Naive thymus-derived CD4-positive, alpha-beta T cell (primary cell): ENCODE measurements at regions not wholly inside any gene's neighbourhood (a gene's known extent, or its start where the extent isn't known, plus 50 kb on each side); places are given as distances from the start of the nearest gene placed in this dataset.

Experiments used
- ATAC-seq: fragments of 150-1000 bp; cut with Tn5 transposase; 2 replicates; pipeline ENCODE4 v1.10.0; 2021; ENCODE audit warnings: mild to moderate bottlenecking, moderate library complexity
- CTCF ChIA-PET: fragments of 350-600 bp; sonication (Branson Sonifier 250); formaldehyde crosslinking; loops from one replicate; lab custom pipeline; 2021; ENCODE audit warnings: antibody characterized with exemption; lab: Charles Lee
- POLR2A ChIA-PET: fragments of 350-600 bp; sonication (Branson Sonifier 250); formaldehyde crosslinking; loops from one replicate; lab custom pipeline; 2021; ENCODE audit warnings: antibody characterized with exemption, inconsistent platforms; lab: Charles Lee
- DNase-seq, 9 donors: peaks; one replicate each; pipeline versions ENCODE4 v3.0.0 to v3.0.0-alpha.2; 2020 to 2022; ENCODE audit warnings: mixed read lengths in 1 of 9
- H3K27ac ChIP-seq: one replicate; pipeline ENCODE4 v1.7.0; 2013; ENCODE audit warnings: mild to moderate bottlenecking, low read depth, low read length, moderate library complexity
- H3K27me3 ChIP-seq, 2 donors: one replicate each; pipeline ENCODE4 v1.7.0; 2013; ENCODE audit warnings: low read length in 2 of 2, mild to moderate bottlenecking in 2 of 2, moderate library complexity in 2 of 2; ENCODE audit not compliant: control insufficient read depth in 2 of 2, insufficient read depth in 2 of 2
- H3K36me3 ChIP-seq, 3 experiments: 1 replicate in 2 of 3; 2 replicates in 1 of 3; pipeline ENCODE4 v1.7.0; 2013; ENCODE audit warnings: low read length in 3 of 3, mild to moderate bottlenecking in 3 of 3, moderate library complexity in 1 of 3; ENCODE audit not compliant: insufficient read depth in 3 of 3, control insufficient read depth in 2 of 3
- H3K4me1 ChIP-seq, 2 donors: one replicate each; pipeline ENCODE4 v1.7.0; 2013; ENCODE audit warnings: low read length in 2 of 2, mild to moderate bottlenecking in 2 of 2, moderate library complexity in 1 of 2; ENCODE audit not compliant: control insufficient read depth in 2 of 2, insufficient read depth in 2 of 2
- H3K4me3 ChIP-seq: 2 replicates; pipeline ENCODE4 v1.7.0; 2013; ENCODE audit warnings: mild to moderate bottlenecking, low read length
- H3K9me3 ChIP-seq, 3 experiments: 1 replicate in 2 of 3; 2 replicates in 1 of 3; pipeline ENCODE4 v1.7.0; 2013; ENCODE audit warnings: low read length in 3 of 3; ENCODE audit not compliant: control insufficient read depth in 2 of 3
- H3K27ac Mint-ChIP-seq, 9 donors: one replicate each; pipeline ENCODE4 v1.8.0; 2020 to 2022; ENCODE audit warnings: mixed read lengths in 9 of 9, mild to moderate bottlenecking in 8 of 9, moderate library complexity in 5 of 9, inconsistent platforms in 2 of 9
- H3K27me3 Mint-ChIP-seq, 5 donors: one replicate each; pipeline ENCODE4 v1.8.0; 2021 to 2022; ENCODE audit warnings: mixed read lengths in 5 of 5, mild to moderate bottlenecking in 1 of 5
- H3K36me3 Mint-ChIP-seq, 5 donors: one replicate each; pipeline ENCODE4 v1.8.0; 2020 to 2022; ENCODE audit warnings: mixed read lengths in 5 of 5, mild to moderate bottlenecking in 3 of 5, inconsistent platforms in 1 of 5
- H3K4me1 Mint-ChIP-seq, 7 donors: one replicate each; pipeline ENCODE4 v1.8.0; 2020 to 2022; ENCODE audit warnings: mixed read lengths in 7 of 7, mild to moderate bottlenecking in 3 of 7, inconsistent platforms in 1 of 7
- H3K4me3 Mint-ChIP-seq, 10 donors: one replicate each; pipeline ENCODE4 v1.8.0; 2020 to 2022; ENCODE audit warnings: mild to moderate bottlenecking in 10 of 10, mixed read lengths in 10 of 10, moderate library complexity in 6 of 10, inconsistent platforms in 2 of 10
- H3K9me3 Mint-ChIP-seq, 11 donors: one replicate each; pipeline ENCODE4 v1.8.0; 2020 to 2022; ENCODE audit warnings: mixed read lengths in 11 of 11, mild to moderate bottlenecking in 4 of 11, inconsistent platforms in 1 of 11, moderate library complexity in 1 of 11
- intact Hi-C, 2 donors: fragments of 100-400 bp; cut with micrococcal nuclease; formaldehyde crosslinking; loops; one replicate each; pipeline ENCODE4 v1.15.1; 2023

- Histone ChIP-seq H3K4me3 (no peak overlapping the region), H3K27me3 (no peaks in the 10 kb centered on the region), H3K4me1 (no peaks in the 10 kb centered on the region), H3K9me3 (no peaks in the 10 kb centered on the region), H3K27ac (no peak overlapping the region), H3K36me3 (no peaks in the 10 kb centered on the region)
- no peak for ATAC-seq
- no peak for DNase-seq
- Mint-ChIP-seq H3K4me1 (peaks cover 0 to 1% (median 0%) of the 10 kb centered on the region in 7 donors), H3K27me3 (peaks cover 0 to 13% (median 9%) of the 10 kb centered on the region in 5 donors), H3K36me3 (no peaks in the 10 kb centered on the region), H3K9me3 (peaks cover 0 to 12% (median 0%) of the 10 kb centered on the region in 11 donors), H3K27ac (no peak overlapping the region), H3K4me3 (no peak overlapping the region)
- ChIA-PET POLR2A (no interaction called here), CTCF (no interaction called here)
- intact Hi-C loops = no loop called here
These were observed 67.3 kb upstream of the BARD1 start for GRCh38 chr2:214876815-214877214.

- intact Hi-C loops = no loop called here
- ChIA-PET CTCF (no interaction called here), POLR2A (no interaction called here)
- H3K36me3 ChIP-seq = no peaks in the 10 kb centered on the region
- H3K27me3 Mint-ChIP-seq = peaks cover 0 to 9% (median 3%) of the 10 kb centered on the region in 5 donors
- H3K4me1 ChIP-seq = no peaks in the 10 kb centered on the region
- no peak overlapping the region for H3K4me3 ChIP-seq
- ATAC-seq = no peak
- H3K36me3 Mint-ChIP-seq = no peaks in the 10 kb centered on the region
- no peak overlapping the region for H3K27ac Mint-ChIP-seq
- H3K4me1 Mint-ChIP-seq = peaks cover 0 to 1% (median 0%) of the 10 kb centered on the region in 7 donors
- no peaks in the 10 kb centered on the region for H3K9me3 ChIP-seq
- no peaks in the 10 kb centered on the region for H3K27me3 ChIP-seq
- H3K27ac ChIP-seq = no peak overlapping the region
- no peak for DNase-seq
- H3K9me3 Mint-ChIP-seq = peaks cover 0 to 12% (median 0%) of the 10 kb centered on the region in 11 donors
- no peak overlapping the region for H3K4me3 Mint-ChIP-seq
These were observed 65.2 kb upstream of the BARD1 start for GRCh38 chr2:214874694-214875093.

- Histone ChIP-seq H3K4me1 (no peaks in the 10 kb centered on the region), H3K27me3 (no peaks in the 10 kb centered on the region), H3K36me3 (no peaks in the 10 kb centered on the region), H3K9me3 (no peaks in the 10 kb centered on the region), H3K27ac (no peak overlapping the region), H3K4me3 (no peak overlapping the region)
- Mint-ChIP-seq H3K36me3 (peaks cover 0 to 4% (median 0%) of the 10 kb centered on the region in 5 donors), H3K27me3 (peaks cover 0 to 32% (median 12%) of the 10 kb centered on the region in 5 donors), H3K4me1 (no peaks in the 10 kb centered on the region), H3K9me3 (peaks cover 0 to 5% (median 0%) of the 10 kb centered on the region in 11 donors), H3K27ac (no peak overlapping the region), H3K4me3 (no peak overlapping the region)
- intact Hi-C loops = no loop called here
- CTCF ChIA-PET = no interaction called here
- POLR2A ChIA-PET = interaction anchor here (0.7 kb wide), 1 partner anchor 1092 kb away, joined by 3 read pairs; no protein-coding TSS in a partner anchor
- ATAC-seq (no peak), DNase-seq (no peak)
These were observed 55.9 kb upstream of the BARD1 start for GRCh38 chr2:214865400-214865799.
